ENCODE measurements at regions not wholly inside any gene's neighbourhood (a gene's known extent, or its start where the extent isn't known, plus 50 kb on each side); places are given as distances from the start of the nearest gene placed in this dataset.

GRCh38 chr9:23477908-23478307 is 348.1 kb downstream of the ELAVL2 start:
- no peak overlapping the region for H3K9ac ChIP-seq
- H3K27me3 ChIP-seq: no peaks in the 10 kb centered on the region
- no peak overlapping the region for H3K27ac ChIP-seq
- H2AFZ ChIP-seq (replicated peaks): no peak overlapping the region
- H3K79me2 ChIP-seq (ENCODE audit: low read depth): no peaks in the 10 kb centered on the region
- no peaks in the 10 kb centered on the region for H4K20me1 ChIP-seq (ENCODE audit: low read depth)
- no peak overlapping the region for H3K4me3 ChIP-seq
- no peaks in the 10 kb centered on the region for H3K36me3 Mint-ChIP-seq
- DNase-seq (ENCODE audit: low spot score): no peak
- H3K9me3 Mint-ChIP-seq: no peaks in the 10 kb centered on the region
- H3K4me3 Mint-ChIP-seq: no peak overlapping the region
- no peak overlapping the region for H3K4me2 ChIP-seq
- H3F3A ChIP-seq (ENCODE audit: low read depth): no peaks in the 10 kb centered on the region
- H3K4me1 ChIP-seq: no peaks in the 10 kb centered on the region
- no peaks in the 10 kb centered on the region for H3K9me3 ChIP-seq (ENCODE audit: low read depth)
- H3K36me3 ChIP-seq: no peaks in the 10 kb centered on the region
- TF ChIP-seq EZH2phosphoT487 (IDR thresholded peaks at IDR 0.05) (no peak), CTCF (IDR thresholded peaks at IDR 0.05) (no peak), EZH2 (IDR thresholded peaks at IDR 0.05) (no peak)
- peaks cover 2% of the 10 kb centered on the region for H3K27me3 Mint-ChIP-seq (ENCODE audit: insufficient read depth, low read depth)
- no peak overlapping the region for H3K27ac Mint-ChIP-seq
- H3K4me1 Mint-ChIP-seq: no peaks in the 10 kb centered on the region

DNA sequence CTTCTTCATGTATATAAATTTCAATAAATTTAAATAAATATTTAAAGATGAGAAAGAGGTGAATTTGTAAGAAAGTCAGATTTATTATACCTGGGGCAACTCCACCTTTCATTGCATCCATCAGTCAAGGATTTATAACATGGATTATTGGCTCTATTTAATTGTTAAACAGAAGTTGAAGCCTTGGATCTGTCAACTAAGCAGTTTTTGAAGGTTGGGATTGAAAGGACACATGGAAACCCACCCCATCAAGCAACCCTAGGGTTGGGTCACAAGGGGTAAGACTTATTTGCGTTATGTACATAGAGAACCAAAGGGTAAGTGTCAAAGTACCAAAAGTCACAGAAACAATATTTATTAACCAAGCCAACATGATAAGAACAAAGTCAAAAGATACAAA is 342.5 kb downstream of the ELAVL2 start:
- peaks cover 2% of the 10 kb centered on the region for H3K27me3 Mint-ChIP-seq (ENCODE audit: insufficient read depth, low read depth)

DNA sequence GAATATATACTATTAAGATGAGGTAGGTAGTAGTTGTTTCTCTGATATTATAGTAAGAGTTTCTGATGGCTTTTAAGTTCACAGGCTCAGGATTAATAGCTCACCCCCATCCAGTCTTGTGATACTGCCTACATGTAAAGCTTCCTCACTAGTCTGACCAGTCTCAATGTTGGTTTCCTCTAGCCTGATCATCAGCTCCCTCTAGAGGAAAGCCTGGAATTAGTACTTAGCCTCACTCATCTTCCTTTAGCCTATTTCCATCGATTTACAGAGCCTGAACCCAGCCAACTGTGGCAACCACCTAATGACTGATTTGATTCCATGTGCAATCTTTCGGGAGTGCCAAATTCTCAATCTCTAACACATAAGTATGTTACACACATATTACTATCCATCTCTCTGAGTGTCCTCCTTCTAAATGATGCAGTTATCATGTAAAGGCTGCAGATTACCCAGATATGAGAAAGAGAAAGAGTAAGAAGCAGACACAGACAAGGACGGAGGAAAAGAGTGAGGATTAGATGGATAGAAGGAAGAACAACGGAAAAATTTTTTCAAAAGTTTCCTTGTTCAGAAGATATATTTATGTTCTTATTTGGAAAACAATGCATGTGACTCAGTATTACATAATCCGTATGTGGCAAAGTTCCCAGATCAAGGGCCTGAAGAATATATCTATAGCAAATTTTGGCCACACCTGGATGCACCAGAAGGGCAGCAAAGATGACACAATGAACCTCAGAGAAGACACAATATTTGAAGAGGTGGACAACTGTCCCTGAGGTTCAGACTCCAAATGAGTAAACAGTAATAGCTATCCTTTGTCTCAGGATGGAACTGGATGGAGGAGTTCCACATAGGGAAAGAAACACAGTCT is 333.7 kb downstream of the ELAVL2 start:
- Histone ChIP-seq H3K9me3 (ENCODE audit: low read depth) (no peaks in the 10 kb centered on the region), H3K27me3 (no peaks in the 10 kb centered on the region), H3K4me3 (no peak overlapping the region), H3F3A (ENCODE audit: low read depth) (no peaks in the 10 kb centered on the region), H3K27ac (no peak overlapping the region), H4K20me1 (ENCODE audit: low read depth) (no peaks in the 10 kb centered on the region), H3K9ac (no peak overlapping the region), H2AFZ (replicated peaks) (peak overlapping the region; percentile 61), H3K36me3 (no peaks in the 10 kb centered on the region), H3K4me1 (no peaks in the 10 kb centered on the region), H3K4me2 (no peak overlapping the region), H3K79me2 (ENCODE audit: low read depth) (no peaks in the 10 kb centered on the region)
- Mint-ChIP-seq H3K27ac (no peak overlapping the region), H3K9me3 (no peaks in the 10 kb centered on the region), H3K4me1 (peaks cover 5% of the 10 kb centered on the region), H3K4me3 (no peak overlapping the region), H3K36me3 (no peaks in the 10 kb centered on the region), H3K27me3 (ENCODE audit: insufficient read depth, low read depth) (no peaks in the 10 kb centered on the region)
- TF ChIP-seq EZH2 (IDR thresholded peaks at IDR 0.05): no peak
- TF ChIP-seq CTCF (IDR thresholded peaks at IDR 0.05): peak; percentile 76
- peak; percentile 71 for DNase-seq (ENCODE audit: low spot score)

More for the DNA sequence above, 342.5 kb downstream of the ELAVL2 start:
- Histone ChIP-seq H3K4me3 (no peak overlapping the region), H3K79me2 (ENCODE audit: low read depth) (no peaks in the 10 kb centered on the region), H4K20me1 (ENCODE audit: low read depth) (no peaks in the 10 kb centered on the region), H3K36me3 (no peaks in the 10 kb centered on the region), H3F3A (ENCODE audit: low read depth) (no peaks in the 10 kb centered on the region), H3K27ac (no peak overlapping the region), H3K9ac (no peak overlapping the region), H2AFZ (replicated peaks) (no peak overlapping the region), H3K27me3 (no peaks in the 10 kb centered on the region), H3K9me3 (ENCODE audit: low read depth) (no peaks in the 10 kb centered on the region), H3K4me2 (no peak overlapping the region), H3K4me1 (peaks cover 9% of the 10 kb centered on the region)
- TF ChIP-seq EZH2 (IDR thresholded peaks at IDR 0.05): no peak
- no peak for TF ChIP-seq CTCF (IDR thresholded peaks at IDR 0.05)
- no peak for TF ChIP-seq EZH2phosphoT487 (IDR thresholded peaks at IDR 0.05)
- H3K36me3 Mint-ChIP-seq: no peaks in the 10 kb centered on the region
- no peaks in the 10 kb centered on the region for H3K9me3 Mint-ChIP-seq
- no peak overlapping the region for H3K27ac Mint-ChIP-seq
- no peak for DNase-seq (ENCODE audit: low spot score)
- H3K4me1 Mint-ChIP-seq: no peaks in the 10 kb centered on the region
- H3K4me3 Mint-ChIP-seq: no peak overlapping the region

Data from neural progenitor cell (in vitro differentiated cells).